ENCODE measurements at regions not wholly inside any gene's neighbourhood (a gene's known extent, or its start where the extent isn't known, plus 50 kb on each side); places are given as distances from the start of the nearest gene placed in this dataset.
A peak's percentile ranks its signal among the peaks of the same experiment; 100 is the strongest.

DNA sequence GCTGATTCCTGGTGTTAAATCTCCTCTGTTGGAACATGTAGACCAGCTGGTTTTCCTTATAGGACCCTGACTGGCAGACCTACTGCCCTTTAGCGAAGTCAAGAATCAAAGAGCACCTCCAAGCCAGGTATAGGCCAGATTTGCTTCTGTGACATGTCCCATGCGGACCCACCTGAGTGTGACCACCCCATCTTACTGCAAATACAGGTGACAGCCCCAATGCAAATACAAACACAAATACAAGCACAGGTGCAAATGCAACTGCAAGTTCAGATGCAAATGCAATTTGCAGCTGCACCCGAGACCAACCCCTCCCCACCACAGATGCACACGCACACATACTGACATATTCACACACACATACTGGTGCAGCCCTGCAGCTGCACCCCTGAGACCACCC lies 72.3 kb downstream of the SIK1 start:
- no peaks in the 10 kb centered on the region for H3K36me3 Mint-ChIP-seq
- peaks cover 0 to 10% (median 3%) of the 10 kb centered on the region in 4 donors for H3K4me1 Mint-ChIP-seq
- peak overlapping the region in 1 of 10 donors; percentile 77 for H3K27ac Mint-ChIP-seq
- POLR2A ChIA-PET = no interaction called here
- DNase-seq (no peak), ATAC-seq (no peak)
- H3K4me3 Mint-ChIP-seq = no peak overlapping the region
- no peaks in the 10 kb centered on the region for H3K9me3 Mint-ChIP-seq
- H3K27me3 Mint-ChIP-seq = no peaks in the 10 kb centered on the region

DNA sequence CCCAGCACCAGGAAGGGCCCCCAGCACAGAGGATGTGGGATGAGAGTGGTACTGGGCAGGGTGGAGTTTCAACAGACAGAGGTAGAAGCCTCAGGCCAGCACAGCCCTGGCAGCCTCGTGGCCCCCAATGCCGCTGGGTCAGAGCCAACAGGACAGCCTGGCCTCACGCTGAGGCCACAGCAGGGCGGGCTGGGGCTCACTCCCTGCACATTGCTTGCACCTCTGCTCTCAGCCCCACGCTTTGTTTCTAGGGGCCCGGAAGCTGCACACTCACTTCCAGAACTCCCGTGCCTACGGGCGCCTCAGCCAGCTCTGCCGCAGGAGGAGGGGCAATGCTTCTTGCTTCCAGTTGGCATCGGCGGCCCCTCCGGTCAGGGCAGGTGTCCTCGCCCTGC lies 72.9 kb downstream of the SIK1 start:
- Mint-ChIP-seq H3K9me3 (no peaks in the 10 kb centered on the region), H3K27me3 (no peaks in the 10 kb centered on the region), H3K36me3 (no peaks in the 10 kb centered on the region), H3K4me1 (peaks cover 0 to 10% (median 3%) of the 10 kb centered on the region in 4 donors), H3K27ac (no peak overlapping the region), H3K4me3 (no peak overlapping the region)
- POLR2A ChIA-PET = no interaction called here
- ATAC-seq (no peak), DNase-seq (no peak)

DNA sequence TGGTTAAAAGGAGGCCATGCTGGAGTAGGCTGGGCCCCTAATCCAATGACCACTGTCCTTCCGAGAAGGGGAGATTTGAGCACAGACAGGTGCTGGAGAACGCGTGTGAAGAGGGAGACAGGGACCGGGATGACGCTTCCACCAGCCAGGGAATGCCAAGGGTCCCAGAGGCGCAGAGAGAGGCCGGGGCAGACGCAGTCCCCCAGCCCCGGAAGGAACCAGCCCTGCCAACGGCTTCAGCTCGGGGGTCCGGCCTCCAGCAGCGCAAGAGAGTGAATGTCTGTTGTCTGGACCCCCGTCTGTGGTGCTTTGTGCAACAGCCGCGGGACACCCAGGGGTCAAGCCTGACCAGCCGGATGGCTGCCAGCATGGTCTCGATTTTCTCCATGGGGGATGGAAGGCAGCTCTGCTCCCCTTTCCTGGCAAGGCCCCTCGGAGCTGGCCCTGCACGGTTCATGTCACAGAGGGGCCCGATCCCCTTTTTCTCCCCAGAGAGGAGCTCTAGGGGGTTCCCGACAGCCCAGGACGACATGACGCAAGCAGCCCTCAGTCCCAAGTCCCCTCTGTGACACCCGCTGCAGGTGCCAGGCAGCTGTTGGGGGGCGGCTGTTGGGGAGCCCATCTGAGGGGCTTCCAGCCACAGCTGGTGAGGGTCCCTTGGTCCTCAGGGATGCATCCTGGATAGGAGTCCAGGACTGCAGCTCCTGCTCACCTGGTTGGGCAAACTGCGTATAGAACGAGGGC lies 73.5 kb downstream of the SIK1 start:
- peaks cover 0 to 10% (median 3%) of the 10 kb centered on the region in 4 donors for H3K4me1 Mint-ChIP-seq
- H3K27me3 Mint-ChIP-seq = no peaks in the 10 kb centered on the region
- peak overlapping the region in 1 of 10 donors; percentile 39 for H3K4me3 Mint-ChIP-seq
- no peak for DNase-seq
- ATAC-seq = no peak
- POLR2A ChIA-PET = no interaction called here
- no peaks in the 10 kb centered on the region for H3K9me3 Mint-ChIP-seq
- peak overlapping the region in 4 of 10 donors; percentile 19 to 73 (median 60) for H3K27ac Mint-ChIP-seq
- no peaks in the 10 kb centered on the region for H3K36me3 Mint-ChIP-seq

DNA sequence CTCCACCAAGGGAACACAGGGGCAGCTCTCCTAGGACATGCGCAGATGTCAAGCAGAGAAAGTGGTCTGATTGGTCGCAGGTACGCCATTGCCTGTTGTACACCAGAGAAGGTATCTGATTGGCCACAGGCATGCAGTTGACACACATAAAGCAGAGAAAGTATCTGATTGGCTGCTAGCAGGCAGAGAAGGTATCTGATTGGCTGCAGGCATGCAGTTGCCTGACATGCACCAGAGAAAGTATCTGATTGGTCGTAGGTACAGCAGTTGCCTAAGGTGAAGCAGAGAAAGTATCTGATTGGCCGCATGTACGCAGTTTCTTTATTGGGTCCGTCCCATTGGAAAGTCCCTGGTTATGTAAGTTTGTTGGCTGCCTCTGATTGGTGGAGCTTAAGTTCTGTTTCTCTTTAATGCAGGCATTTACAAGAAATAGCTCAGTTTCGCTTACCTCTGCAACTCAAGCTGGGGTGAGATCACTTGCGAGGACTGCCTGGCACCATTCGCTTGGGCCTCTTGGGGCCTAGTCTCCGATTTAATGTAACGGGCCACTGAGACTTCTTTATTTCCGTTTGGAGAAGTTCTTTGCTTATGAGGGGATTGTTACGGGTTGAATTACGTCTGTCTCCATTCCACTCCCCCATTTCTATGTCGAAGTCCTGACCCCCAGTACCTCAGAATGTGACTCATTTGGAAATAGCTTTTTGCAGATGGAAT lies 74.2 kb downstream of the SIK1 start:
- POLR2A ChIA-PET = no interaction called here
- no peak for DNase-seq
- peak; percentile 28 to 55 for ATAC-seq
- H3K4me1 Mint-ChIP-seq = peaks cover 0 to 10% (median 3%) of the 10 kb centered on the region in 4 donors
- H3K4me3 Mint-ChIP-seq = peak overlapping the region in 1 of 10 donors; percentile 39
- no peaks in the 10 kb centered on the region for H3K27me3 Mint-ChIP-seq
- no peaks in the 10 kb centered on the region for H3K36me3 Mint-ChIP-seq
- no peaks in the 10 kb centered on the region for H3K9me3 Mint-ChIP-seq
- peak overlapping the region in 6 of 10 donors; percentile 4 to 73 (median 42) for H3K27ac Mint-ChIP-seq

DNA sequence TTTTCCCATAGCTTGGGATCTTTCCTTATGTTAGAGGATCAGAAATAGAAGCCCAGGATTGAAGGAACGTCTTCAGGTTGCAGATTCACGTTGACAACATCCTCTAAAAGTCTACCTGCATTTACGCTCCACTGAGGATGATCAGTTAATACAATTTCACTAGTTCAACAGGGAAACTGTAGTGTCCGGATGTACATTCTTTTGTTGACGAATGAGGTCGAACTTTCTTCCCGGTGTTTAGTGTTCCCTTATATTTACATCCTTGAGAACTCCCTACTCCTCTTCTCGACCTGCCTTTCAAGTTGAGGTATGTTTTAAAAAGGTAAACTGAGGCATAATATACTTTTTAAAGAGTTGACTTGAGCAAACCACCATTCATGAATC lies 74.8 kb downstream of the SIK1 start:
- ATAC-seq (no peak), DNase-seq (no peak)
- Mint-ChIP-seq H3K36me3 (no peaks in the 10 kb centered on the region), H3K4me3 (no peak overlapping the region), H3K27ac (peak overlapping the region in 3 of 10 donors; percentile 1 to 87 (median 5)), H3K9me3 (no peaks in the 10 kb centered on the region), H3K27me3 (no peaks in the 10 kb centered on the region), H3K4me1 (peaks cover 0 to 10% (median 3%) of the 10 kb centered on the region in 4 donors)
- POLR2A ChIA-PET = no interaction called here

DNA sequence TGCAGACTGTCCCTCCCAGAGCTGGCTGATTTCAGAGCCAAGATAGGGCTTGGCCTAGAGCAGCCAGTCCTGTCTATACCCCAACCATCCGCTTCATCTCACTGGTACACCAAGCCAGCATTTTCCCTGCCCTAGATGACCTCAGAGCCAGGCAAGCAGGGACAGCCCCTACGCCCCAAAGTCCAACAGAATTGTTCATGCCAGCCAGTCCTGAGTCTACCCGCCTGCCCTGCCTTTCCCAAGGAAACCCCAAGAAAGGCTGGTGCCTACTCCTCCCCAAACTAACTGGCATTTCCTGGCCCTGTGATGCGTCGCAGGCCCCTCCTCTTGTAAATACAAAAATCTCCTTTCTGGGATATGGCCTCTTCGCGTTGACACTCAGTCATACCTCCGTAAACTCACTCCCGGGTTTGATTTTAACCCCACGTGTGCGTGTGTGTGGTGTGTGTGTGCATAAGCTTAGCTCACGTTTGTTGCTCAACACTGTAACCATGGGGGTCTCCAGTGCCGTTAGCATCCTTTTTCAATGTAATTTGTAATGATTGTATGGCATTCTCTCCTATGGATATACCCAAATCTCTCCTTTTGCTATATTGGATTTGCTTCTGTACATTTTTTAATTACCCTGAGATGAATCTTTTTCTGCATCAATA lies 75.3 kb downstream of the SIK1 start:
- no peak for ATAC-seq
- DNase-seq = no peak
- H3K36me3 Mint-ChIP-seq = no peaks in the 10 kb centered on the region
- H3K4me1 Mint-ChIP-seq = peaks cover 0 to 10% (median 3%) of the 10 kb centered on the region in 4 donors
- no peaks in the 10 kb centered on the region for H3K9me3 Mint-ChIP-seq
- H3K4me3 Mint-ChIP-seq = no peak overlapping the region
- POLR2A ChIA-PET = no interaction called here
- H3K27me3 Mint-ChIP-seq = no peaks in the 10 kb centered on the region
- H3K27ac Mint-ChIP-seq = peak overlapping the region in 4 of 10 donors; percentile 21 to 87 (median 70)

DNA sequence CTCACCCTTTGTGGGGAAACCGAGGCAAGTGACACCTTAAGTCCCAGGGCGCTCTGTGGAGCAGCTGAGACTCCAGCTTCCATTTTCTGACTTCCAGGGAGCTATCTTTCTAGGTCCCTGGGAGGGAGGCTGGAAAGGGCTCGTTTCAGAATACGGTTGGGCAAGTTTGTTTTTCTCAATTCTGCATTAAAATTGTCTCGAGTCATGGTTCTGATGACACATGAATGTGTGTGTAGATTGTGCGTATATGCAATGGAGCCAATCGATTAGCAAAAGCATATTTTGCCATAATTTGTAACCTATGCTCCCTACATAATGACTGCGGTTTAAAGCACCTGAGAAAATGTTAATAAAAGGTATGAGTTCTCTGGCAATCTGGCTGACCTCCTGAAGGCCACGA lies 77.3 kb downstream of the SIK1 start:
- Mint-ChIP-seq H3K4me1 (peaks cover 2 to 7% (median 5%) of the 10 kb centered on the region in 4 donors), H3K4me3 (no peak overlapping the region), H3K36me3 (no peaks in the 10 kb centered on the region), H3K27me3 (no peaks in the 10 kb centered on the region), H3K9me3 (no peaks in the 10 kb centered on the region), H3K27ac (peak overlapping the region in 1 of 10 donors; percentile 43)
- POLR2A ChIA-PET = no interaction called here
- DNase-seq (no peak), ATAC-seq (no peak)

DNA sequence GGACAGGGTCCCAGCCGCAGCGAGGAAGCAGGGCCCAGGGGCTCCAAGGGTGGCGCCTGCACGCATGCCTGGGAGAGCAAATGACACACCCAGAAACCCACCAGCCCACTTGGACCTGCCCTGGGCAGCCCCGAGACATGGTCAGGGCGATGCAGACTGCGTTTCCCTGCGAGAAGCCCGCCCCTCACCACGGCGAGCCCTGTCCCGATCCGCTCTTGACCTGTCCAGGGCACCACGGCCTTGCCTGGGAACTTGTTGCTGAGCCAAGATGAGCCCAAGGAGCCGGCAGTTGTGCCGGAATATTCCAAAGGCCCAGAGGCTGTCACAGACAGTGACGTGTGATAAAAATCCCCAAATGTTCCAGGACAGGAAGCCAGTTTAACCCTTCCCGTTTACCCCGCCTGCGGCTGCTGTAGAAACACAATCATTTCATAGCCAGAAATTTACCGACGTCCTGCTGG lies 78.1 kb downstream of the SIK1 start:
- no peaks in the 10 kb centered on the region for H3K27me3 Mint-ChIP-seq
- POLR2A ChIA-PET = no interaction called here
- H3K36me3 Mint-ChIP-seq = no peaks in the 10 kb centered on the region
- peaks cover 2 to 7% (median 5%) of the 10 kb centered on the region in 4 donors for H3K4me1 Mint-ChIP-seq
- DNase-seq (no peak), ATAC-seq (no peak)
- H3K4me3 Mint-ChIP-seq = no peak overlapping the region
- H3K27ac Mint-ChIP-seq = no peak overlapping the region
- no peaks in the 10 kb centered on the region for H3K9me3 Mint-ChIP-seq

DNA sequence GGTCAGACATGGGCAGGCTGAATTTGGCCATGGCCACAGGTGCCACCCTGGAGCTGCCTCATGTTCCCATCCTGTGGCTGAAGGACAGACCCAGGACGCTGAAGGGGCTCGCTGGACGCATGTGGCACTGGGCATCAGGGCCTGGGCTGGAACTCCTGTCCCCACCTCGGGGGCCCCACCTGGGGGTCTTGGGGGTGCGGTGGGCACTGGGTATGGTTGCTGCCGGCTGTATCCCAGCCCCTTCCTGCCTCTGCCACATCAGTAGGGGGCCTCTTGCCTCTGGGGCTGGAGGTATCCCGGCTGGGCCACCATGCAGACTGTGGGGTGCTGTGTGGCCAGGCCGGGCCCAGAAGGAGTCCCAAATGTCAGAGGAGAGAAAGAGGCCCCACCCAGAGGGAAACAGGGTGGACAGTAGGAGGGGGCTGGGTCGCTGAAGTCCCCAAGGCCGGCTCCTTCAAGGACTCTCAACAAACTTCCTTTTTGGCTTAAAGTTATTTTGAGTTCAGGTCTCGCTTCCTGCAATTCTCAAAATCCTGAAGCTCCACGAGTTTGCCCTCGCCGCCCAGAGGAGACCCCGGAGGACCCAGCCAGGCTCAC lies 78.7 kb downstream of the SIK1 start:
- no peaks in the 10 kb centered on the region for H3K27me3 Mint-ChIP-seq
- H3K9me3 Mint-ChIP-seq = no peaks in the 10 kb centered on the region
- H3K36me3 Mint-ChIP-seq = no peaks in the 10 kb centered on the region
- ATAC-seq (no peak), DNase-seq (no peak)
- no peak overlapping the region for H3K27ac Mint-ChIP-seq
- no peak overlapping the region for H3K4me3 Mint-ChIP-seq
- H3K4me1 Mint-ChIP-seq = peaks cover 2 to 7% (median 5%) of the 10 kb centered on the region in 4 donors
- POLR2A ChIA-PET = interaction anchor here (0.6 kb wide), 1 partner anchor 518 kb away, joined by 4 read pairs; no protein-coding TSS in a partner anchor

DNA sequence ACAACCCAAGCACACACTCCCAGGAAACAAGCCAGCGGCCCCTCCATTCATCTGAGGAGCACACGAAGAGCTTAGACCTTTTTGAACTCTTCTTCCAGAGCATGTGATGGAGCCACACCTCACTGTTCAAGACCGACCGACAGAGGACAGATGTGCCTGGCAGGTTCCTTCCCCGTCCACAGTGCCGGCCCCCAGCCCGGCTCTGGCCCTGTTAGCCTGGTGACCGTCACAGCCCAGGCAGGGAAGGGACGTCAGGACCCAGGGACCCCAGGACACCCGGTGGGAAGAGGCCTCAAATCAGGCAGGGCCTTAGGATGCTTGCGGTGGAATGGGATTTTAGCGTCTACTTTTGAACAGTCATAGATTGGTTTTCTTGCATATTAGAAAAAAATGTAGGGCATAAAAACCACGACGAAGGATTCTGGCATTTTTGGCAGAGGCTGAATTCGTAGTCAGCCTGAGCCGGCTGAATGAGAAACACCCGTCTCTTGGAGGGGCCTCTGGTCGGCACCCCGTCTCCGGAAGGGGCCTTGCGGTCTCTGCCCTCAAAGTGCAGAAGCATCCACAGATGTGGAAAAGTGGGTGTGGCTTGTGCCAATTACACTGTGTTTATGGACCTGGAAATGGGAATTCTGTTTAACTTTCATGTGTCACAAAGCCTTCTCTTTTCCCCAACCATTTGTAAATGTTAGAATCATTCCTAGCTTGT lies 79.3 kb downstream of the SIK1 start:
- no peaks in the 10 kb centered on the region for H3K36me3 Mint-ChIP-seq
- H3K4me1 Mint-ChIP-seq = peaks cover 0 to 6% (median 2%) of the 10 kb centered on the region in 4 donors
- H3K27ac Mint-ChIP-seq = peak overlapping the region in 3 of 10 donors; percentile 20 to 88 (median 67)
- DNase-seq (no peak), ATAC-seq (no peak)
- POLR2A ChIA-PET = interaction anchor here (0.6 kb wide), 1 partner anchor 519 kb away, joined by 4 read pairs; no protein-coding TSS in a partner anchor
- no peaks in the 10 kb centered on the region for H3K27me3 Mint-ChIP-seq
- H3K4me3 Mint-ChIP-seq = no peak overlapping the region
- no peaks in the 10 kb centered on the region for H3K9me3 Mint-ChIP-seq

DNA sequence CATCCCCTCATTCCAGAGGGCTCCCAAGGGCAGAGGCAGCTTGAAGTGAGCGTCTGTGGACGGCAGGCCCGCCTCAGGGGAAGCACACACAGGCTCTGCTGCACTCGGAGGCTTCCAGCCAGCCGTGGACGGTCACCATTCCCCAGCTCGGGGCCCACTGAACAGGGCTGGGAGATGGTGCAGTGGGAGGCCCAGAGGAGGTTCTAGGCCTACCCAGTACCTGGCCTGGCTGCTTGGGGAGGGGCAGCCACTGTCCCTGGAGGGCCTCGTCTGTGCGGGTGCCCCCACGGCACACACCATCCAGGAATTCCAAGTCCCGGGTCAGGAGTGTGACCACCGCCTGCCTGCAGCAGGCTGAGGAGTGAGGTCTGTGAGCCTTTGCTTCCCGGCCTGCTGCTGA lies 80.4 kb downstream of the SIK1 start:
- DNase-seq = no peak
- Mint-ChIP-seq H3K27me3 (no peaks in the 10 kb centered on the region), H3K9me3 (no peaks in the 10 kb centered on the region), H3K27ac (peak overlapping the region in 1 of 10 donors; percentile 67), H3K4me3 (no peak overlapping the region), H3K4me1 (peaks cover 0 to 6% (median 1%) of the 10 kb centered on the region in 4 donors), H3K36me3 (no peaks in the 10 kb centered on the region)
- ATAC-seq = no peak
- POLR2A ChIA-PET = no interaction called here

DNA sequence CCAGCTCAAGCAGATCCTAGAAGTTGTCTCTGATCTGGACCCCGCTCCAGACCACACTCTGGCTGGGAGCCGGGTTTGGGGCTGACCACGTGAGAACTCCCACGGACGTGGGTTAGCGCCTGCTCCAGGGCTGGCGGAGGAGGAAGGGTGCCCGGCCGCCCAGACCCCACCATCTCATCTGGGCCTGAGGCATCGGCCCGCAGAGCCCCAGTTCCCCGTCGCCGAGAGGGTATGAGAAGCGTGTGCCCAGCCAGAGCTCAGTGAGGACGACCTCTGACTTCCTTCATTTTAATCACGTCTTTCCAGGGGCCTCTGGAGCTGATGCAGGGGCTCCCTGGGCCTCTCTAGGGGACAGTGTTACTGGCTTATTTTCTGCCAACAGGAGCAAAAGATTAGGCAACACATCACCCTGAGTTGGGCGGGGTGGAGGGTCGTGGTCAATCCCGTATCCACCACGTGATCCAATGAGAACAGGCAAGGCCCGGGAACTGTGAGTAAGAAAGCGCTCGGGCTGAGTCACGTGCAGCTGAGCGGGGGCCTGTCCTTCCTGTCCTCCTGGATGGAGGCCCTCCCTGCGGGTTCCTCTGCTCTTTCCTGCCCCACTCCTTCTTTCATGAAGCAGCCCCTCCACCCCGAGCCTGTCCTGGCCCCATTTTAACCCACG lies 81.1 kb downstream of the SIK1 start:
- DNase-seq (peak in 1 of 10 donors; percentile 18), ATAC-seq (no peak)
- no peaks in the 10 kb centered on the region for H3K9me3 Mint-ChIP-seq
- H3K36me3 Mint-ChIP-seq = no peaks in the 10 kb centered on the region
- no peaks in the 10 kb centered on the region for H3K27me3 Mint-ChIP-seq
- POLR2A ChIA-PET = no interaction called here
- peak overlapping the region in 2 of 10 donors; percentile 9 to 72 for H3K27ac Mint-ChIP-seq
- H3K4me1 Mint-ChIP-seq = peaks cover 0 to 6% (median 1%) of the 10 kb centered on the region in 4 donors
- H3K4me3 Mint-ChIP-seq = no peak overlapping the region

Data from naive thymus-derived CD8-positive, alpha-beta T cell (primary cell).